Stimulated activated CD8-positive, alpha-beta memory T cell treated with anti-CD3 and anti-CD28 coated beads, Interleukin-12 subunit alpha, Interleukin-12 subunit beta, amount 100 ng/mL, for 24 hours (primary cell): ENCODE measurements at regions not wholly inside any gene's neighbourhood (a gene's known extent, or its start where the extent isn't known, plus 50 kb on each side); places are given as distances from the start of the nearest gene placed in this dataset.
"Not testable (repeated sequence)": the region's sequence is repeated elsewhere in the genome, so short reads cannot be mapped to it uniquely, and the experiment has no call there.

ENCODE experiments used
- DNase-seq: peaks from one replicate; pipeline ENCODE4 v3.0.0-alpha.2; 2020; ENCODE audit errors: extremely low read depth

- DNase-seq: no peak
These were observed 89.8 kb upstream of the PRSS16 start for GRCh38 chr6:27157459-27158315.

DNA sequence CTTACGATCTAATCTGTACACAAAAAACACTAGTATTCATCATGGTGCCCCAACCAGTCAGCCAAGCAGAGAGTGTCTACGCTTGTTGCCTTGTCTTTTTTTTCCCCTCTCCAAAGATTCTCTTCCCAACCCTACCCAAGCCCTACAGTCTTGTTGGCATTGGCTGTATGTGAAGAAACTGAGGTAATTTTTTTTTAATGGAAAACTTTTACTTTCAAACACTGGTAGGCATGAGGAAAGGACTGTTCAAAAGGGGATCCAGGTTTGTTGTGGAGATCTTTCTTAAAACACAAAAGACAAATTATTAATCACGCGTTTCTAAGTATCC lies 89.2 kb upstream of the PRSS16 start:
- no peak for DNase-seq

DNA sequence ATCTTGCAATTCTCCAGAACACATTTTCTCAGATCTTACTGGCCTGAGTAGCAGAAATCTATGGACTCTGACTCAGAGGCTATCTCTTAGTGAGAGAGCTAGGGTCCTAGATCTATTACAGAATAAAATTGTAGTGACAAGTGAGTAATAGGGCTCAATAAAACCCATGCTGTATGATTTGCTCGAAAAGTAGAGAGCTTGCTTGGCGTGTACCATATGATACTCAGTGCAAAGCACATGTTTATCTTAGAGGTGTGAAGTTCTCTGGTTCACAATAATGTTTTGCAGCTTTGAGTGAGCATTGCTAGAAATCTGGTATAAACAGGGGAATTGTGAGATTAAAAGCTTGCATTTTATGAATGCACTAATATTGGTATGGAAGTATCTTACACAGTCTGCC lies 87.8 kb upstream of the PRSS16 start:
- DNase-seq: no peak

DNA sequence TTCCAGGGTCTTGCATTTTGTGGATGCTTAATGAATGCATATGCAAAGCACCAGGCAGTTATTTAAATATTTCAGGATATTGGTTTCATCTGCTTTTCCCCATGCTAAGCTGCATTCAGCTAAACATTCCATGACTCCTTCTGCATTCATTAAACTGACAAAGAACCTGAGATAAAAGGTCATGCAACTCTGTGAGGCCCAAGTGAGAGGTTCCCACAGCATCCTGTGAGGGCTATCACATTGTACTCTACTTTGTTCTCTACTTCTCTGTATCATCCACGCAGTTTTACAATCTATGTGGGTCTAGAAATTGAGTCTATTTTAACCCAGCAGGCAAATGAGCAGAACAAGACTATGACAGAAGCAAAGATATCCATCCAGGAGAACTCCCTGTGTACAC lies 86.4 kb upstream of the PRSS16 start:
- DNase-seq: no peak

GRCh38 chr6:27161603-27161945 lies 85.9 kb upstream of the PRSS16 start:
- no peak for DNase-seq

- DNase-seq: no peak
These were observed 85.4 kb upstream of the PRSS16 start for GRCh38 chr6:27161946-27162603.

DNA sequence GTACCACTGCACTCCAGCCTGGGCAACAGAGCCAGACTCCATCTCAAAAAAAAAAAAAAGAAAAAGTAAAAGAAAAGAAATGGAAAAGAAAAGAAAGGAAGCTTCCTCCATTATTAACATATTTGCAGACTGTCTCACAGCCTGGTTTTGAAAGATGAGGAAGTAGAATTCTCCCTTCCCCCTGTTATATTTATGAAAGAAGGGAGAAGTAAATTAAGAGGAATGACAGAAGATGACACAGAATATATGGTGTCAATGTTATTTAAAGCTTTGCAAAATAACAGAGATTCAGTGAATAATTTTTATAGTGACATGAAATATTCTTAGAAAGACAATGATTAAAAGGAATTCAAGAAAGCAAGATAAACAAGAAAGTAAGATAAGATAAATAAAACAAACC lies 83.7 kb upstream of the PRSS16 start:
- no peak for DNase-seq

DNA sequence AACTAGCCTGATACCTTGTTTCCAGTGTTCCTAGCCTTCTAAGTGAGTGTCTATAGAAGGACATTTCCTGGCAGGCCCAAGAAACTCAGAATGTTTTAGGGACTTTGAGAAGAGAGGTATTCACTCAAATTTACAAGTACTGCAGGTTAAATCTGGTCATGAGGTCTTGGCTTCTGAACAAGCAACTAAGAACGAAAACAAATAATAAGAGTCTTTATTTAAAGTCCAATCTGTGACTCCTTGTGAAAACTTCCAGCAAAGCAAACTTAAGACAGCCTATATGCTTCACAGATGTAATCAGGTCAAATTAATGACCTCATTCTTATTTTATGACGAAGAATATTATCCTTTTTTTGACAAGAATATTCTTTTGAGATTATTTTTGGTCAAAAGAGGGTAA lies 79.4 kb upstream of the PRSS16 start:
- no peak for DNase-seq

DNA sequence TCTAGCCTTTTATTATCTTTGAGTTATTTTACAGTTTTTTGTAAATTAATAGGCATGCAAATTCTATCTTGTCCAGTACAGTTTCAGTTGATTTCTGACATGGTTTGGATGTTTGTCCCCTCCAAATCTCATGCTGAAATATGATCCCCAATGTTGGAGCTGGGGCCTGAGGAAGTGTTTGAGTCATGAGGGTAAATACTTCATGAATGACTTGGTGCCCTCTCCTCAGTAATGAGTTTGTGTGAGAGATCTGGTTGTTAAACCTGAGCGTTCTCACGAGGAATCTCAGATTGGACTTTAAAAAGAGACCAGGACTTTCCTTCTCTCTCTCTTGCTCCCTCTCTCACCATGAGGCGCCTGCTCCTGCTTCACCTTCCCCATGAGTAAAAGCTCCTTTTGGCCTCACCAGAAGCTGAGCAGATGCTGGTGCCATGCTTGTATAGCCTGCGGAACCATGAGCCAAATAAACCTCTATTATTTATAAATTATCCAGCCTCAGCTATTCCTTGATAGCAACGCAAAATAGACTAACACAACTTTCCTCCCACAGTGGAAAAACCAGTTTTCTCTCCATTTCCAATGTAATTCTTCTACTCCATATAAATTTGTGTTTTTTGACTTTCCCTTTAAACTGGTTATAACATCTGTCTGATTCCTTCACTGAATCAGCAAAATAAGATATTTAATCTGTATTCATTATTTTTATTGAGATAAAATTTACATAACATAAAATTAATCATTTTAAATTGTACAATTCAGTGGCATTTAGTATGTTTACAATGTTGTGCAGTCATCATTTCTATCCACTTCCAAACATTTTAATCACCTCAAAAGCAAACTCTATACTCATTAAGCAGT lies 78.7 kb upstream of the PRSS16 start:
- DNase-seq: no peak

DNA sequence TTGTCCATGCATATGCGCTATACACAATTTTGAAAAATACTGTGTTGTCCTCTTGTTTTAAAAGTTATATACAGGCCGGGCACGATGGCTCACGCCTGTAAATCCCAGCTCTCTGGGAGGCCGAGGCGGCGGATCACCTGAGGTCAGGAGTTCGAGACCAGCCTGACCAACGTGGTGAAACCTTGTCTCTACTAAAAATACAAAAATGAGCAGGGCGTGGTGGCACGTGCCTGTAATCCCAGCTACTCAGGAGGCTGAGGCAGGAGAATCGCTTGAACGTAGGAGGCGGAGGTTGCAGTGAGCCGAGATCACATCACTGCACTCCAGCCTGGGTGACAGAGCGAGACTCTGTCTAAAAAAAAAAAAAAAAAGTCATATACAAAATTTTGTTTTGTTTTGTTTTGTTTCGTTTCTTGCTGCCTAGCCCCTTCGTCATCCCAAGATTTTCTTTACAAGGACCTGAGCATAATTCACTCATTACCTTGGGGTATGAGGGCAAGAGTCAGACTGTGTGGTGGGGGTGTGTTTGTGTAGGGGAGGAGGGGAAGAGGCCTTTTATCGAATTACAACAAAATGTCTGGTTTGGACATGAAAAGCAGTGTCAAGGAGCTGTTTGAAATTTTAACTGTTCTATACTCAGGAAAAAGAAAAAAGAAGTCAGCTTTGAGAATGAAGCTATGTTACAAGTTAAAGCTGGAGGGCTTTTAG lies 74.8 kb upstream of the PRSS16 start:
- not testable (repeated sequence) for DNase-seq

DNA sequence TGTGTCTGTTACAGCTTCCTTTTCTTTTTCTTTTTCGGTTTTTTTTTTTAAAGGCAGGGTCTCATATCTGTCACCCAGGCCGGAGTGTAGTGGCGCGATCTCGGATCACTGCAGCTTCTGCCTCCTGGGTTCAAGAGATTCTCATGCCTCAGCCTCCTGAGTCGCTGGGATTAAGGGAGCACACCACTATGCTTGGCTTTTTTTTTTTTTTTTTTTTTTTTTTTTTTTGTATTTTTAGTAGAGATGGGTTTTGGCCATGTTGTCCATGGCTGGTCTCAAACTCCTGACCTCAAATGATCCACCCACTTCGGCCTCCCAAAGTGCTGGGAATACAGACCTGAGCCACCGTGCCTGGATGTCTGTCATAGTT lies 74.3 kb upstream of the PRSS16 start:
- DNase-seq: not testable (repeated sequence)

DNA sequence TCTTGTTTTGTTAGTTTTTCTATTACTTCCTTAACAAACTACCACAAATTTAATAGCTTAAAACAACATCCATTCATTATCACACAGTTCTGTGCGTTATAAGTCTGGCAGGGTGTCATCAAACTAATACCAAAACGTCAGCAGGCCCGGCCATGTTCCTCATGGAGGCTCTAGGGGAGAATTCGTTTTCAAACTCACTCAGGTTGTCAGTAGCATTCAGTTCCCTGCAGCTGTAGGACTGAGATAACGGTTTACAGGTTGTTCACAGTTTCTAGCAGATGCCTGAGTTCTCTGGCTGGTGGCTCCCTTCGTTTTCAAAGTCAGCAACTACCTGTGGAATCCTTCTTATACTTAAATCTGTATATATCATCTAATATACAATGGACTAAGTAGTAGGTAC lies 72.5 kb upstream of the PRSS16 start:
- no peak for DNase-seq

GRCh38 chr6:27176096-27176495 lies 71.4 kb upstream of the PRSS16 start:
- no peak for DNase-seq

- no peak for DNase-seq
These were observed 70.7 kb upstream of the PRSS16 start for GRCh38 chr6:27176523-27177484.

- DNase-seq: no peak
These were observed 69.8 kb upstream of the PRSS16 start for GRCh38 chr6:27177485-27178406.

DNA sequence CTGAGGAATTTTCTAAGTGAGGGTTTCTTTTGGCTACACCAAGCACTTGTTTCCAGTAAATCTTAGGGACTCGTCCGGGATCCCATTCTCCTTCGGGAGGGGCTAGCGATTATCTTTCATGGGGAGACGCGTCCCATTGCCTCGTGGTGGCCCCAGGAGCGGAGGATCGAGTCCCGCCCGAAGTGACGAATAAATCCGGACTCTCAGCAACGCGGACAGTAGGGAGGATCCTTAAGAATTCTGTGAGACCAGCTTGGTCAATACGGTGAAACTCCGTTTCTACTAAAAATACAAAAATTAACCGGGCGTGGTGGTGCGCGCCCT lies 69.1 kb upstream of the PRSS16 start:
- DNase-seq: no peak

- no peak for DNase-seq
These were observed 68.6 kb upstream of the PRSS16 start for GRCh38 chr6:27178860-27179259.

DNA sequence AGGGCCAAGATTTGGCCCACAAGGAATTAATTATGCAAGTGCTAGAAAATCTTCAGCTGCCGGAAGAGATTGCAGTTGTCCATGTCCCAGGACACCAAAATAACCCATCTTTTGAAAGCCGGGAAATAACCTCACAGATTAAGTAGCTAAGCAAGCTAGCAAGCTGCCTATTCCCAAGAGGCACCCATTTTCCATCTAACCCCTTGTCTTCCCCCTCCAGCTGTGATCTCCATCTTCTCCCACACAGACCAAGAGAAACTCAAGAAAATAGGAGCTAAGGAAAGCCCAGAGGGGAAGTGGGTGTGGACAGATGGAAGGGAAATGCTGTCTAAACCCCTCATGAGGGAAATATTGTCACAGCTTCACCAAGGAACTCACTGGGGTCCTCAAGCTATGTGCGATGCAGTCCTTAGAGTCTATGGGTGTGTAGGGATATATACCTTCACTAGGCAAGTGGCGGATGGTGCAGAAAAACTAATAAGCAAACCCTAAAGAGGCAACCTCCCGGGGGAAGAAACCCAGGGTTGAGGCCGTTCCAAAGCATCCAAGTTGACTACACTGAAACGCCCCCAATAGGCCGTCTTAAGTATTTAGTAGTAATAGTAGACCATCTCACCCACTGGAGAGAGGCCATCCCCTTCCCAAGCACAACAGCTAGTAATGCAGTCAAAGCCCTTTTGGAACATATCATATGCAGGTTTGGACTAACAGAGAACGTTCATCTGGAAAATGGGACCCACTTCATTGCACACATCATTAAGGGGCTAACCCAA lies 64.3 kb upstream of the PRSS16 start:
- DNase-seq: no peak
